Bronchial epithelial cell (primary cell): ENCODE measurements at regions not wholly inside any gene's neighbourhood (a gene's known extent, or its start where the extent isn't known, plus 50 kb on each side); places are given as distances from the start of the nearest gene placed in this dataset.

Source experiments
- DNase-seq: peaks from one replicate; pipeline ENCODE4 v3.0.0-alpha.2; 2010; ENCODE audit warnings: low read depth
- FAIRE-seq: peaks from 2 replicates; lab custom pipeline; 2011; peaks lifted over from hg19 to GRCh38; lab: Jason Lieb, UNC
- H3K27me3 ChIP-seq: 2 replicates; pipeline ENCODE4 v1.5.1; 2011; ENCODE audit warnings: low read length; ENCODE audit not compliant: control insufficient read depth, insufficient read depth
- H3K36me3 ChIP-seq: 2 replicates; pipeline ENCODE4 v1.5.1; 2011; ENCODE audit warnings: low read length; ENCODE audit not compliant: control insufficient read depth, insufficient read depth
- H3K4me3 ChIP-seq: 2 replicates; pipeline ENCODE4 v1.5.1; 2011; ENCODE audit warnings: mild to moderate bottlenecking, low read depth, low read length, control low read depth
- TF ChIP-seq, protein P1 (sequence below): IDR thresholded peaks from 2 replicates; pipeline ENCODE4 v1.5.1; 2011; ENCODE audit warnings: mild to moderate bottlenecking, moderate library complexity, low read length, control low read depth, inconsistent platforms; ENCODE audit not compliant: insufficient read depth, severe bottlenecking

DNA sequence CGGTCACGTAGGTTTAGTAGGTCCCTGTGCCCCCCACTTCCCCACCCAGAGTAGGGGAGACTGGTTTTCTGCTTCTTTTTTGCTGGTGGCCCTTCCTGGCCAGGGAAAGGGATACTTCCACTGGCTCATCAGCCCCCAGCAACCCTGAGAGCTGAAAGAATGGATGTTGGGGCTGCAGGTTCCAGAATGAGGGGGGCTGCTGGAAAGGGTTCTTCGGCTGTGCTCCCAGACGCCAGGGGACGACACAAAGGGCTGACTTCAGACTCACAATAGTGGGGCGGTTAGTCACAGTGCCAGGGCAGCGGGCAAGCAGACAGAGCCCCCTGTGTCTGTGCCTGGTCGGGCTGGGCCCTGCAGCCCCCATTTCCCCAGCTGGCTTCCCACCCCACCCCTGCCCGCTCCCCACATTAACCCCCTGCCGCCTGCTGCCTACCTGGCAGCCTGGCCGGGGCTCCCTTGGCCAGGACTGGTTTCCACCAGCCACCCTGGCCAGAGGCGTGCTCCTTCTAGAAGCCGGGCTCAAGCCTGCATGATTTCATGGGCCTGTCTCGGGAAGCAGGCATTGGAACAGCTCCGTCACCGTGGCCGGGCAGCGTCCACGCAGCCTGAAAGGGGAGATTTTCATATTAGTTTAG is 79.1 kb upstream of the WNT7B start:
- peaks cover 3% of the 10 kb centered on the region for H3K36me3 ChIP-seq
- peak overlapping the region; percentile 2 for H3K4me3 ChIP-seq
- FAIRE-seq (no peak), DNase-seq (no peak)
- no peaks in the 10 kb centered on the region for H3K27me3 ChIP-seq
- TF ChIP-seq, protein P1, sequence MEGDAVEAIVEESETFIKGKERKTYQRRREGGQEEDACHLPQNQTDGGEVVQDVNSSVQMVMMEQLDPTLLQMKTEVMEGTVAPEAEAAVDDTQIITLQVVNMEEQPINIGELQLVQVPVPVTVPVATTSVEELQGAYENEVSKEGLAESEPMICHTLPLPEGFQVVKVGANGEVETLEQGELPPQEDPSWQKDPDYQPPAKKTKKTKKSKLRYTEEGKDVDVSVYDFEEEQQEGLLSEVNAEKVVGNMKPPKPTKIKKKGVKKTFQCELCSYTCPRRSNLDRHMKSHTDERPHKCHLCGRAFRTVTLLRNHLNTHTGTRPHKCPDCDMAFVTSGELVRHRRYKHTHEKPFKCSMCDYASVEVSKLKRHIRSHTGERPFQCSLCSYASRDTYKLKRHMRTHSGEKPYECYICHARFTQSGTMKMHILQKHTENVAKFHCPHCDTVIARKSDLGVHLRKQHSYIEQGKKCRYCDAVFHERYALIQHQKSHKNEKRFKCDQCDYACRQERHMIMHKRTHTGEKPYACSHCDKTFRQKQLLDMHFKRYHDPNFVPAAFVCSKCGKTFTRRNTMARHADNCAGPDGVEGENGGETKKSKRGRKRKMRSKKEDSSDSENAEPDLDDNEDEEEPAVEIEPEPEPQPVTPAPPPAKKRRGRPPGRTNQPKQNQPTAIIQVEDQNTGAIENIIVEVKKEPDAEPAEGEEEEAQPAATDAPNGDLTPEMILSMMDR: no peak

DNA sequence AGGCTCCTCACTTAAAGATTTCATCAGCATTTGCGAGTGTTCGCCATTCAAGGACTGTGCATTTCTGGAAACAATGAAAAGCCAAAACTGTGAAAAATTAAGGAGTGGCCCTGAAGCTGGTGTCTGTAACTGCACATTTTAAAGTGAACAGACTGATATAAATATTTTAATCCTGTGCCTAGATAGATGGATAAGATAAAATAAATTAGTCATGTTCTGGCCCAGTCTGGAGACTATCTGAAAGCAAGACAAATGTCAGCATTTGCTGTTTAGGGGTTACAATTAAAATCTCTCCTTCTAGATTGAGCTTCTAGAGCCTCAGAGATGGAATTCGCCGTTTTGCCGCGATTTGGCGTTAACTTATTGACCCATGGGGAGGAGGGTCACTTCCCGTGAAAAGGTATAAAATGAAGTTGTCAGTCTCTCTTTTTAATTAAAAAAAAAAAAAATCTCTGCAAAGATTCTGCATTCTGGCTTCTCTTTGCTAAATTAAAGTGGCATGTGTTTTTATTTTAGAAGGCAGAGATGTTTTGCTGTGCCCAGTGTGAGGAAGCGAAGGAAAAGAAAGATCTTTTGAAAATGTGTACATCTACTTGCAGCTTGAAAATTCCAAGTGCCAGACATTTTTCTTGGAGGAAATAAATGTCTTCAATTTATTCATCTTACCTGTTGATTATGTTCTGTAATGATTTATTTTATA is 79.7 kb upstream of the WNT7B start:
- no peak for DNase-seq
- TF ChIP-seq, protein P1: no peak
- FAIRE-seq: no peak

DNA sequence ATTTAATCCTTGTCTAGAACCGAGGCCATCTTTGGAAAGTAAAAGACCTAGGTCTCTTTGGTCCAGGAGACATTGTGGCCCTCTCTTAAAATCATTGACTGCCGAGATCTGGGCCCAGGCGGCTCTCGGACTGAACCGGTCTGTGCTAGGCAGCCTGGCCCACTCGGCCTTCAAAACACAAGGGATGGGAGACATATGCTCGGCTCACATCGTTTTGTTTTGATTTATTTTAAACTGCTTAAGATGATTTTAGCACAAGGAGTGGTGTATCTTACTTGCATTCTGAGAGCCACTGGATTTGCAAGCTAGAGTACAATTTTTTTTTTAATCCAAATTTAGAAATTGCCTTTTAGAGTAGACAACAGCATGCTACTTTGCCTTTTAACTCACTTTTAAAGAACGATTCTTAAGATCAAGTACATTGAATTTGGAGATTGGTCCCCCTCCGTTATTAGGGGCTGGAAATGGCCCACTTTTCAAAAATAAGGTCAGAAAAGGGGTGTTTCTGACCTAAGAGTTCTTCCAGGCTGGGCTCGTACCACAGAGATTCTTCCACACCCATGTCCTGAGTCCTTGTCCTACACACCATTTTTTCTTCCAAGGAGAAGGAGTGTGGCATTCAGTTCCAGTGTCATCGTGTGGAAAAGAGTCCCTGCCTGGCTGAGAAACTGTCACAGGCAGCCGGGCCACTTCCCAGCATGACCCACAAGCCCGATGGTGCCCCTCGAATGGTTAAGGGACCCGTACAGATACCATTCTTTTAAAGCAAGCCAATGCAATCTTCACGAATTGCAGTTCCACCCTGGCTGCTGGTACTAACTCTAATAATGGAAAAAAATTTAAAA is 80.5 kb upstream of the WNT7B start:
- no peak for DNase-seq
- Histone ChIP-seq H3K4me3 (no peak overlapping the region), H3K27me3 (no peaks in the 10 kb centered on the region), H3K36me3 (peaks cover 4% of the 10 kb centered on the region)
- TF ChIP-seq, protein P1: no peak
- FAIRE-seq: peak; percentile 93

More for the DNA sequence above, 79.7 kb upstream of the WNT7B start:
- H3K4me3 ChIP-seq: no peak overlapping the region
- H3K27me3 ChIP-seq: no peaks in the 10 kb centered on the region
- H3K36me3 ChIP-seq: peaks cover 3% of the 10 kb centered on the region

DNA sequence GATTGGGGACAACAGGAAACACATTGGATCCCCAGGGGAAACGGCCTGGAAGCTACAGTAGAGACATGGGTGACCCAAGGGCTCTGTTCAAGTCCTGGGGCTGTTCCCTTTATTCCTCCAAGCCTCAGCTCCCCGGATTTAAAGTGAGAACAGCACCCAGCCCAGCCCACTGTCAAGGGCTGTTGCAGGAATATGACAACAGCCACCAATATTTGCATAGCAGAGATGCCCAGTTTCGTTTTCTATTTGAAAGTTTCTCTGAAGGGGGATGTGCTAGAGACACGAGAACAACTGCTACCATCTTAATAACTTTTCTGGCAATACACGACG is 81.1 kb upstream of the WNT7B start:
- DNase-seq: no peak
- H3K27me3 ChIP-seq: no peaks in the 10 kb centered on the region
- TF ChIP-seq, protein P1: no peak
- H3K4me3 ChIP-seq: no peak overlapping the region
- no peak for FAIRE-seq
- peaks cover 4% of the 10 kb centered on the region for H3K36me3 ChIP-seq

DNA sequence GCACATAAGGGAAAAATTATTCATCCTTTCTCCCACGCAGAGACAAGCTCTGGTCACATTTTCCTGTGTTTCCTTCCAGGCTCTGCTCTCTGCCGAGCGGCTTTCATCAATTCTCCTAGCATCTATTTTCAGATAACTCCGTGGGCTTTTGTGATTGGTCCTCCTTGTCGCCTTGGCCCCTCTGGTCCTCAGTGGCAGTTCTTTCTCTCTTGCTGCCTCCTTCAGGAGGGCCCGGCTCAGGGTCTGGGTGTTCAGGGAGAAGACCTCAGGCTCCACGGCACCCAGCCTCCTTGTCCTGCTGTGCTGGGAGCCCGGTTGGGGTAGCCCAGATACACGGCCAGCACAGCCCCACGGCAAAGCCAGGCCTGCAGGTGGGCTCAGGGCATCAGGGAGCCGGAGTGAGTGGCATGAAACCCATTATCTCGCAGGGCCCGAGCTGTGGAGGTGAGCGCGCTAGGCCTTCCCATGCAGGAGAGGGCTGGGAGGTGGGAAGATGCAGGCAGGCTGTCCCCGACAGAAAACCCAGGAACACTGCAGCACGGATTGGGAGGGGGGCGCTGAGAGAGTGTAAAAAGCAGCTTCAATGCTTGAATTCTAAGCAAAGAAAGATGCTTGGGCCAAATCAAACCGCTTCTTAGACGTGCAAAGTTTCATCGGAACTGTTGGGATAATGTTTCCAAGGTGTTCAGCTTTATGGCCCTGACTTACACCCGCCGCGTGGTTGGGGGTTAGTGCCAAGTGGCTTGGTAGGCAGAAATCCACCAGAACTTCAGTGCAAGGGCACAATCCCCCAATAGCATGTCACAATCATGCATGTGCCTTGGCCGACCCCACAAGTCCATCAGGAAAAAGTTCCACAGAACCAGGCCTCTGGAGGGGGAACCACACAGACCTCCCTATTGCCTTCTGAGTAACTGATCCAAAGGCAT is 81.9 kb upstream of the WNT7B start:
- Histone ChIP-seq H3K27me3 (no peaks in the 10 kb centered on the region), H3K36me3 (peaks cover 6% of the 10 kb centered on the region), H3K4me3 (no peak overlapping the region)
- FAIRE-seq: no peak
- DNase-seq: no peak
- TF ChIP-seq, protein P1: no peak
